Tibial nerve (tissue), 3 donors: ENCODE measurements at regions not wholly inside any gene's neighbourhood (a gene's known extent, or its start where the extent isn't known, plus 50 kb on each side); places are given as distances from the start of the nearest gene placed in this dataset.

ENCODE experiments used
- CTCF ChIP-seq, 5 experiments: fragments of 200-600 bp in 3 of 5; fragments of 450-650 bp in 2 of 5; sonication (generic) in 3 of 5; IDR thresholded peaks; one replicate each; pipeline ENCODE4 v1.5.1; 2016 to 2019; ENCODE audit warnings: antibody characterized with exemption in 5 of 5, mild to moderate bottlenecking in 3 of 5, moderate library complexity in 2 of 5
- POLR2A ChIP-seq, 2 donors: fragments of 450-650 bp; IDR thresholded peaks; one replicate each; pipeline ENCODE4 v1.6.1; 2017; ENCODE audit warnings: antibody characterized with exemption in 2 of 2, mild to moderate bottlenecking in 2 of 2, moderate library complexity in 2 of 2

DNA sequence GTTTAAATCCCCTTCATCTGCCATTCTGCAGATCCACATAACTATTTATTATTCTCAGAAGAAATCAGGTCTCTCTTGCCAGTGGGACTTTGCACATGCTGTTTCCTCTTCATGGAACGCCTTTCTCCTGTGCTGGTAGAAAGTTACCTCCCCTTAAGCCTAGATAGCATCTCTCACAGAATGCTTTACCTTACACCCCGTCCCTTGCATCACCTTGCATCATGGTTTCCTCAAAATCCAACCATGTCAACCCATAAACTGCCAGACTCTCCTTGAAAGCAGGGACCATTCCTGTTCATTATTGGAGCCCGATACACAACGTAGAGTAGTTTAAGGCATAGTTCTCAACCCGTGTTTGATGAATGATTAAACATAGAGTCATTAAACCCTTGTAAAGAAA lies 396.2 kb upstream of the F9 start:
- TF ChIP-seq CTCF (IDR thresholded peaks at IDR 0.05) (no peak), POLR2A (IDR thresholded peaks at IDR 0.05) (no peak)
